Sigmoid colon (tissue), 6 donors: ENCODE measurements at regions not wholly inside any gene's neighbourhood (a gene's known extent, or its start where the extent isn't known, plus 50 kb on each side); places are given as distances from the start of the nearest gene placed in this dataset.

ENCODE experiments used
- DNase-seq: peaks from one replicate; pipeline ENCODE4 v3.0.0-alpha.2; 2019
- H3K27ac ChIP-seq, 4 donors: fragments of 200-600 bp; sonication (generic); one replicate each; pipeline ENCODE4 v1.5.1; 2016 to 2019; ENCODE audit warnings: mild to moderate bottlenecking in 1 of 4
- H3K27me3 ChIP-seq, 3 donors: fragments of 200-600 bp; sonication (generic); one replicate each; pipeline ENCODE4 v1.5.1; 2019; ENCODE audit warnings: mild to moderate bottlenecking in 1 of 3
- H3K36me3 ChIP-seq, 4 donors: fragments of 200-600 bp; sonication (generic); one replicate each; pipeline ENCODE4 v1.5.1; 2016 to 2019
- H3K4me1 ChIP-seq, 4 donors: fragments of 200-600 bp; sonication (generic); one replicate each; pipeline ENCODE4 v1.5.1; 2017 to 2019
- H3K4me3 ChIP-seq, 4 donors: fragments of 200-600 bp; sonication (generic); one replicate each; pipeline ENCODE4 v1.5.1; 2017 to 2019; ENCODE audit warnings: mild to moderate bottlenecking in 2 of 4, moderate library complexity in 1 of 4
- H3K9me3 ChIP-seq, 4 donors: fragments of 200-600 bp in 3 of 4; sonication (generic) in 3 of 4; one replicate each; pipeline versions ENCODE4 v1.5.1 to v1.6.1; 2013 to 2019
- EP300 ChIP-seq, 4 donors: sonication (generic); formaldehyde crosslinking; IDR thresholded peaks; one replicate each; pipeline ENCODE4 v1.6.1; 2017; ENCODE audit warnings: antibody characterized with exemption in 4 of 4
- POLR2A ChIP-seq, 2 donors: fragments of 450-650 bp; IDR thresholded peaks; one replicate each; pipeline ENCODE4 v1.6.1; 2016; ENCODE audit warnings: antibody characterized with exemption in 2 of 2, mild to moderate bottlenecking in 2 of 2, moderate library complexity in 2 of 2
- POLR2AphosphoS5 ChIP-seq, 4 donors: sonication (generic); formaldehyde crosslinking; IDR thresholded peaks; one replicate each; pipeline ENCODE4 v1.6.1; 2017; ENCODE audit warnings: antibody characterized with exemption in 4 of 4
- WGBS, 2 donors: extraction: QIAGEN DNeasy Blood & Tissue Kit; methylation state at CpG; one replicate each; pipeline ENCODE4 v1.1.7; 2013; 5-methylcytosine and 5-hydroxymethylcytosine counted together
- intact Hi-C: fragments of 100-400 bp; cut with DNase I; formaldehyde crosslinking; loops from one replicate; pipeline ENCODE4 v1.15.1; 2023
- TF ChIP-seq, protein P1 (sequence below), 4 experiments: fragments of 450-650 bp in 3 of 4; fragments of 200-600 bp in 1 of 4; IDR thresholded peaks; one replicate each; pipeline ENCODE4 v1.5.1; 2016 to 2019; ENCODE audit warnings: antibody characterized with exemption in 4 of 4, mild to moderate bottlenecking in 3 of 4, moderate library complexity in 2 of 4
- donor health status: healthy with polysubstance abuse.
- donor health status: healthy.

- Histone ChIP-seq H3K4me3 (no peak overlapping the region), H3K36me3 (no peaks in the 10 kb centered on the region), H3K27ac (no peak overlapping the region), H3K27me3 (no peaks in the 10 kb centered on the region), H3K9me3 (no peaks in the 10 kb centered on the region), H3K4me1 (no peaks in the 10 kb centered on the region)
- intact Hi-C loops = loop anchor here (10.0 kb wide), 1 partner anchor 1746 kb away; no protein-coding TSS in a partner anchor
- WGBS, 2 donors = 76 to 90% methylated on average over 5 of the region's 5 CpGs
- TF ChIP-seq EP300 (IDR thresholded peaks at IDR 0.05) = no peak
- no peak for DNase-seq
Measured at GRCh38 chr2:65728477-65729180, 296.2 kb upstream of the SPRED2 start.

- no peak overlapping the region for H3K4me3 ChIP-seq
- H3K4me1 ChIP-seq = no peaks in the 10 kb centered on the region
- no peak for TF ChIP-seq EP300 (IDR thresholded peaks at IDR 0.05)
- TF ChIP-seq POLR2A (IDR thresholded peaks at IDR 0.05) = no peak
- no peak for TF ChIP-seq POLR2AphosphoS5 (IDR thresholded peaks at IDR 0.05)
- TF ChIP-seq, protein P1, sequence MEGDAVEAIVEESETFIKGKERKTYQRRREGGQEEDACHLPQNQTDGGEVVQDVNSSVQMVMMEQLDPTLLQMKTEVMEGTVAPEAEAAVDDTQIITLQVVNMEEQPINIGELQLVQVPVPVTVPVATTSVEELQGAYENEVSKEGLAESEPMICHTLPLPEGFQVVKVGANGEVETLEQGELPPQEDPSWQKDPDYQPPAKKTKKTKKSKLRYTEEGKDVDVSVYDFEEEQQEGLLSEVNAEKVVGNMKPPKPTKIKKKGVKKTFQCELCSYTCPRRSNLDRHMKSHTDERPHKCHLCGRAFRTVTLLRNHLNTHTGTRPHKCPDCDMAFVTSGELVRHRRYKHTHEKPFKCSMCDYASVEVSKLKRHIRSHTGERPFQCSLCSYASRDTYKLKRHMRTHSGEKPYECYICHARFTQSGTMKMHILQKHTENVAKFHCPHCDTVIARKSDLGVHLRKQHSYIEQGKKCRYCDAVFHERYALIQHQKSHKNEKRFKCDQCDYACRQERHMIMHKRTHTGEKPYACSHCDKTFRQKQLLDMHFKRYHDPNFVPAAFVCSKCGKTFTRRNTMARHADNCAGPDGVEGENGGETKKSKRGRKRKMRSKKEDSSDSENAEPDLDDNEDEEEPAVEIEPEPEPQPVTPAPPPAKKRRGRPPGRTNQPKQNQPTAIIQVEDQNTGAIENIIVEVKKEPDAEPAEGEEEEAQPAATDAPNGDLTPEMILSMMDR (IDR thresholded peaks at IDR 0.05) = no peak
- H3K36me3 ChIP-seq = no peaks in the 10 kb centered on the region
- 76 to 97% methylated on average over 3 of the region's 3 CpGs for WGBS, 2 donors
- no peaks in the 10 kb centered on the region for H3K27me3 ChIP-seq
- intact Hi-C loops = loop anchor here (10.0 kb wide), 1 partner anchor 1747 kb away; no protein-coding TSS in a partner anchor
- H3K9me3 ChIP-seq = no peaks in the 10 kb centered on the region
- DNase-seq = no peak
- no peak overlapping the region for H3K27ac ChIP-seq
Measured at GRCh38 chr2:65727816-65728215, 295.4 kb upstream of the SPRED2 start.

- intact Hi-C loops = loop anchor here (10.0 kb wide), 1 partner anchor 1747 kb away; no protein-coding TSS in a partner anchor
- 31 to 41% methylated on average over 1 of the region's 1 CpG for WGBS, 2 donors
Measured at GRCh38 chr2:65727381-65727780, 295.0 kb upstream of the SPRED2 start.

GRCh38 chr2:65724752-65725151, 292.4 kb upstream of the SPRED2 start:
- Histone ChIP-seq H3K36me3 (no peaks in the 10 kb centered on the region), H3K4me3 (no peak overlapping the region), H3K9me3 (no peaks in the 10 kb centered on the region), H3K4me1 (peaks cover 0 to 6% (median 0%) of the 10 kb centered on the region in 4 donors), H3K27ac (no peak overlapping the region), H3K27me3 (no peaks in the 10 kb centered on the region)
- TF ChIP-seq POLR2A (IDR thresholded peaks at IDR 0.05) = no peak
- no peak for TF ChIP-seq EP300 (IDR thresholded peaks at IDR 0.05)
- no peak for TF ChIP-seq POLR2AphosphoS5 (IDR thresholded peaks at IDR 0.05)
- TF ChIP-seq, protein P1 (IDR thresholded peaks at IDR 0.05) = no peak
- intact Hi-C loops = loop anchor here (5.0 to 10.0 kb wide), 3 partner anchors 708 to 1750 kb away; no protein-coding TSS in a partner anchor
- DNase-seq = no peak
- WGBS, 2 donors = 79 to 88% methylated on average over 4 of the region's 4 CpGs

More at GRCh38 chr2:65727381-65727780, 295.0 kb upstream of the SPRED2 start:
- TF ChIP-seq POLR2A (IDR thresholded peaks at IDR 0.05) (no peak), POLR2AphosphoS5 (IDR thresholded peaks at IDR 0.05) (no peak), EP300 (IDR thresholded peaks at IDR 0.05) (no peak)
- no peaks in the 10 kb centered on the region for H3K4me1 ChIP-seq
- H3K27ac ChIP-seq = no peak overlapping the region
- no peak overlapping the region for H3K4me3 ChIP-seq
- no peaks in the 10 kb centered on the region for H3K9me3 ChIP-seq
- DNase-seq = no peak
- H3K27me3 ChIP-seq = no peaks in the 10 kb centered on the region
- no peaks in the 10 kb centered on the region for H3K36me3 ChIP-seq

DNA sequence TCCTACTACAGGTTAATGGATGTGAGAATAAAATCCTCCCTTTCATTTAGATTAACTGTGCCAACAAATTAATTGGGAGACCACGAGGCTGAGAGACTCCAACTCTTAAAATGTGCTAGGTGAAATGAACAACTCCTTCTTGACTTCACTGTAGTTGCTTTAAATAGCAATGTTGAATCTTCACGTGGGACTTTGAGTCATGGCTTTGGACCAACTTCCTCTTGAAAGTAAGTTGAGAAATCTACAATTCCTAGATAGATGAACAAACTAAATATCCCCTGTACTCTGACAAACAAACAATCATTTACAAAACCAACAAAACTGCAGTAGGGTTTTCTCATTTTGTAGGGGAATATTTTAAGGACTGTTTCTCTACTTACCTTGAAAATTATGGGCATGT, 291.9 kb upstream of the SPRED2 start:
- DNase-seq = no peak
- intact Hi-C loops = loop anchor here (5.0 to 10.0 kb wide), 3 partner anchors 708 to 1750 kb away; no protein-coding TSS in a partner anchor
- no peak overlapping the region for H3K4me3 ChIP-seq
- H3K27ac ChIP-seq = no peak overlapping the region
- WGBS, 2 donors = 18 to 44% methylated on average over 2 of the region's 2 CpGs
- no peaks in the 10 kb centered on the region for H3K36me3 ChIP-seq
- no peaks in the 10 kb centered on the region for H3K27me3 ChIP-seq
- peaks cover 0 to 6% (median 0%) of the 10 kb centered on the region in 4 donors for H3K4me1 ChIP-seq
- H3K9me3 ChIP-seq = no peaks in the 10 kb centered on the region
- TF ChIP-seq EP300 (IDR thresholded peaks at IDR 0.05) (no peak), POLR2A (IDR thresholded peaks at IDR 0.05) (no peak), POLR2AphosphoS5 (IDR thresholded peaks at IDR 0.05) (no peak)
- TF ChIP-seq, protein P1 (IDR thresholded peaks at IDR 0.05) = no peak
